ENCODE measurements at regions not wholly inside any gene's neighbourhood (a gene's known extent, or its start where the extent isn't known, plus 50 kb on each side); places are given as distances from the start of the nearest gene placed in this dataset.

DNA sequence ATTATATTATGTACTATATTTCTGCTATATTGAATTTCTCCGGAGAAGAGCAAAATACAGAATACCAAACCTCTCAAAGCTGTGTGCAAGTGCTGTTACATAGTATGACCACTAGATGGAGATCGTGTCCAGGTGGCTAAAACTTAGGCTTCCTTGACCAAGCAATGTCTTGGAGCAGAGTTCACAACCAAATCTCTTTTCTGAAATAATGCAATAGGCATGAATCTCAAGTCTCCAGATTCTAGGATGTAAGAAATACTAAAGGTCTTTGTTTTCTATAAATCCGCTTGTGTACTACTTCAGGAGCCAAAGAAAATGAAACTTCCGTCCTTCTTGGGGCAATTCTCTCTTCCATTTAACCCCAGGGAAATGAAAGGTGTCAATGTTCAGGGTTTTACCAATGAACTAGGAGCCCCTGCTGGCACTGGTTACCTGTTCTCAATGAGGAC lies 181.5 kb upstream of the RAI14 start:
- Histone ChIP-seq H3K27me3 (no peaks in the 10 kb centered on the region), H3K9me3 (no peaks in the 10 kb centered on the region), H3K4me3 (no peak overlapping the region), H3K27ac (no peak overlapping the region), H3K36me3 (no peaks in the 10 kb centered on the region), H3K4me1 (no peaks in the 10 kb centered on the region)
- intact Hi-C loops (cut with DNase I) = loop anchor here (1.0 to 2.0 kb wide), 2 partner anchors 424 to 528 kb away; no protein-coding TSS in a partner anchor
- DNase-seq (ENCODE audit: low spot score in 2 of 2) = no peak
- TF ChIP-seq, protein P1, sequence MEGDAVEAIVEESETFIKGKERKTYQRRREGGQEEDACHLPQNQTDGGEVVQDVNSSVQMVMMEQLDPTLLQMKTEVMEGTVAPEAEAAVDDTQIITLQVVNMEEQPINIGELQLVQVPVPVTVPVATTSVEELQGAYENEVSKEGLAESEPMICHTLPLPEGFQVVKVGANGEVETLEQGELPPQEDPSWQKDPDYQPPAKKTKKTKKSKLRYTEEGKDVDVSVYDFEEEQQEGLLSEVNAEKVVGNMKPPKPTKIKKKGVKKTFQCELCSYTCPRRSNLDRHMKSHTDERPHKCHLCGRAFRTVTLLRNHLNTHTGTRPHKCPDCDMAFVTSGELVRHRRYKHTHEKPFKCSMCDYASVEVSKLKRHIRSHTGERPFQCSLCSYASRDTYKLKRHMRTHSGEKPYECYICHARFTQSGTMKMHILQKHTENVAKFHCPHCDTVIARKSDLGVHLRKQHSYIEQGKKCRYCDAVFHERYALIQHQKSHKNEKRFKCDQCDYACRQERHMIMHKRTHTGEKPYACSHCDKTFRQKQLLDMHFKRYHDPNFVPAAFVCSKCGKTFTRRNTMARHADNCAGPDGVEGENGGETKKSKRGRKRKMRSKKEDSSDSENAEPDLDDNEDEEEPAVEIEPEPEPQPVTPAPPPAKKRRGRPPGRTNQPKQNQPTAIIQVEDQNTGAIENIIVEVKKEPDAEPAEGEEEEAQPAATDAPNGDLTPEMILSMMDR (IDR thresholded peaks at IDR 0.05) = peak; percentile 80 to 97 (median 95)

DNA sequence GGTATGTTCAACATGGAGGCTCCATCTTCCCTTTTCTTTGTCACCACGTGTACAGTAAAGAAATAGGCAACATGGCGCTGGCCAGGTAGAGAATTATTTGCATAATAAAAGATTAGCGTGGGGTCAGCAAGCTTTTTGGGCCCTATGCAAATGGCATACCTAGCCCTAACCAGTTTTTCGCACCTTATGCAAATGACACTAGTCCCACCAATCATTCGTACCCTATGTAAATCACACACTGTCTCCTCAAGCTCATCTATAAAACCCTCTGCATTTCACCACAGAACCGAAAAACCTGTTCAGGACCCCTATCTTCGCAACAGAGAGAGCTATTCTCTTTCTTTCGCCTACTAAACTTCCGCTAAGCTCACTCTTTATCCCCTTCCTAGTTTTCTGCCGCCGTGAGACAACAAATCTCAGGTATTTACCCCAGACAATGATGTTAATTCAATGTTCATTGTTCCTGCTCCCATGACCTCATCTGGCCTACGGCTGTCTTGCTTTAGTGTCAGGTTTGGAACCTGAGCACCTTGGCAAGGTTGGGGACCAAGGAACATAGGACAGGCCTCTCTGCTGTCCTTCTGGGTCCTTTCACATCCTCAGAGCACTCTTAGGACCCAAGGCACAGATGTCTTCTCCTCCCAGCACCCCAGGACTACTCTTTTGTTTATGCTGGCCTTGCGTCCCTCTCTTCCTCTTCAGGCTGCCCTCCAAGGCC lies 180.7 kb upstream of the RAI14 start:
- H3K4me1 ChIP-seq = no peaks in the 10 kb centered on the region
- TF ChIP-seq, protein P1 (IDR thresholded peaks at IDR 0.05) = no peak
- H3K36me3 ChIP-seq = no peaks in the 10 kb centered on the region
- no peaks in the 10 kb centered on the region for H3K27me3 ChIP-seq
- H3K4me3 ChIP-seq = no peak overlapping the region
- intact Hi-C loops (cut with DNase I) = loop anchor here (2.0 kb wide), 1 partner anchor 527 kb away; no protein-coding TSS in a partner anchor
- H3K9me3 ChIP-seq = no peaks in the 10 kb centered on the region
- no peak for DNase-seq (ENCODE audit: low spot score in 2 of 2)
- no peak overlapping the region for H3K27ac ChIP-seq

DNA sequence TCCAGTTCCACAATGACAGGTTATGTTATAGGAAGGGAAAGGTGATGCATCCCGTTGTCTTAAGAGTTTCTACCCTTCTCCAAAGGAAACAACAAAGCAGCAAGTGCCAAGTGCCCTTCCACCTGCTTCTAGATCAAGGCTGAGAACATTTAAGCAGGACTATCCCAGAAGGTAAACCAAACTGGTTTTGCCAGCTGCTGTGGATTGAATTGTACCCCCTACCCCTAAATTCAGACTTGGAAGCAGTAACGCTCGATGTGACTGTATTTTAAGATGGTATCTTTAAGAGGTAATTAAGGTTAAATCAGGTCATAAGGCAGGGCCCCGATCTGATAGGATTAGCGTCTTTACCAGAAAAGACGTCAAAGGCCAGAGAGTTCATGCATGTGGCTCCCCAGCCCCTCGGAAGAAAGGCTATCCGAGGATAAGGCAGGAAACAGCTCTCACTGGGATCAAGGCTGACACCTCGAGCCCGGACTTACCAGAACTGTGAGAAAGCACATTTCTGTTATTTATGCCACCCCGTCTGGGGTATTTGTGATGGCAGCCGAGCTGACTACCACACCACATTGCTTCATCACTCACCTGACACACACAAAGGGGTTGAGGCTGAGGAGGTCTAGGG lies 179.1 kb upstream of the RAI14 start:
- H3K9me3 ChIP-seq = no peaks in the 10 kb centered on the region

DNA sequence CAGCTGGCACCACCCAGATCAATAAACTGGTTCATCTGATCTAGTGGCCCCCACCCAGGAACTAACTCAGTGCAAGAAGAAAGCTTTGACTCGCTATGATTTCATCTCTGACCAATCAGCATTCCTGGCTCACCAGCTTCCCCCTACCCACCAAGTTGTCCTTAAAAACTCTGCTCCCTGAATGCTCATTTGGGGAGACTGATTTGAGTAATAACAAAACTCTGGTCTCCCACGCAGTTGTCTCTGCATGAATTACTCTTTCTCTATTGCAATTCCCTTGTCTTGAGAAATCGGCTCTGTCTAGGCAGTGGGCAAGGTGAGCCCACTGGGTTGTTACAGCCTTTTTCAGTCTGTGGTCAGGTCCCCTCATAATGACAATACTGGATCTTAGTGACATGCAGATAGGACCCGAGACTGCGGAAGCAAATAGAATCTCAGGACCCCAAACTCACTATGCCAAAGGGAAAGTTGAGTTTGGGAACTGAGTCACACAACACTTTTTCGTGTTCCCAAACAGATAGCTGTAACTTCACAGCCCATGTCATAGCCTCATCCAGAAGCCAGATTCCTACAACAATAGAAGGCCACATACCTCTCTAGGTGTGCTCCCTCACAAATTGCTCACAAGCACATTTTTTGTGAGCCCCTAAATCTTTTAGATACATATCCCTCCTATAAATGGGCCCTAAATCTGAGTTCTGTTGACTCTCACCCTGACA lies 175.2 kb upstream of the RAI14 start:
- no peak overlapping the region for H3K4me3 ChIP-seq
- H3K27ac ChIP-seq = no peak overlapping the region
- TF ChIP-seq, protein P1 (IDR thresholded peaks at IDR 0.05) = no peak
- no peak for DNase-seq (ENCODE audit: low spot score in 2 of 2)
- intact Hi-C loops (cut with DNase I) = loop anchor here (10.0 kb wide), 1 partner anchor 354 kb away; the partner anchor contains the start of gene TTC23L
- H3K36me3 ChIP-seq = no peaks in the 10 kb centered on the region
- H3K4me1 ChIP-seq = no peaks in the 10 kb centered on the region
- no peaks in the 10 kb centered on the region for H3K27me3 ChIP-seq
- no peaks in the 10 kb centered on the region for H3K9me3 ChIP-seq

More for the DNA sequence above, 179.1 kb upstream of the RAI14 start:
- Histone ChIP-seq H3K27ac (no peak overlapping the region), H3K4me1 (no peaks in the 10 kb centered on the region), H3K36me3 (no peaks in the 10 kb centered on the region), H3K4me3 (no peak overlapping the region), H3K27me3 (no peaks in the 10 kb centered on the region)
- TF ChIP-seq, protein P1 (IDR thresholded peaks at IDR 0.05) = no peak
- no peak for DNase-seq (ENCODE audit: low spot score in 2 of 2)
- intact Hi-C loops (cut with DNase I) = no loop called here

DNA sequence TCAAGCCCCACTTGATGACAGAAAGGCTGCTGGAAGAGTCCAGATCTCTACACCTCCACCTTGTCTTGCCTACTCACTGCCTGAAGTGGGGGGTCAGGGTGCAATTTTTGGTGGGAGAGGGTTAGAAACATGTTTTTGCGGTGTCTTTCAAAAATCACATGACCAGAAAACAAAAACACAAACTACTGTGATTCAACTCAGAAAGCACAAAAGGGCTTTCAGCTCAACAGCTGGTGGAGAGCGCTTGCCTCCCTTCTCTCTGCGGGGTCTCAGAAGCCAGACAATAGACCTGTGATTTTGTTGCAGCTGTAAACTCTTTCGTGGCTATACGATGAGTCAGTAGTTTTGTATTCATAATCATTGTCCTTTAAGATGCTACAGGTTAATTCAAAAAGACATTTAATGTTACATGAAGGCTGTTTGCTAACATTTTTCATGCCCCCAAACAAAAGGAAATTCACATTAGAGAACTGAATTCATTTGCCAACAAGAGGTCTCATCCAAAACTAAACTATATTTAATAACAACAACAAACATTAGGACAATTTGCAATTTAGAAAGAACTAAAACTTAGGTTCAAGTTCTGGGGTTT lies 172.6 kb upstream of the RAI14 start:
- Histone ChIP-seq H3K27me3 (no peaks in the 10 kb centered on the region), H3K27ac (no peak overlapping the region), H3K4me3 (no peak overlapping the region), H3K36me3 (no peaks in the 10 kb centered on the region), H3K4me1 (peaks cover 9 to 19% of the 10 kb centered on the region in 2 donors), H3K9me3 (no peaks in the 10 kb centered on the region)
- TF ChIP-seq, protein P1 (IDR thresholded peaks at IDR 0.05) = no peak
- no peak for DNase-seq (ENCODE audit: low spot score in 2 of 2)
- intact Hi-C loops (cut with DNase I) = loop anchor here (10.0 kb wide), 1 partner anchor 351 kb away; the partner anchor contains the start of gene TTC23L

Data from ascending aorta (tissue), 2 donors.